K562 (cell line): ENCODE measurements at regions not wholly inside any gene's neighbourhood (a gene's known extent, or its start where the extent isn't known, plus 50 kb on each side); places are given as distances from the start of the nearest gene placed in this dataset.

Experiments used
- ATAC-seq: fragments of 200-7000 bp; cut with Tn5 transposase; 3 replicates; pipeline ENCODE4 v1.9.1; 2020; ENCODE audit warnings: moderate library complexity
- BruUV-seq: library from RNA; stranded (reverse); fragments of 400-500 nt; replicated peaks from 2 replicates; lab custom pipeline; 2021; lab: Mats Ljungman, UMichigan
- CTCF ChIA-PET: fragments of 300-600 bp; formaldehyde crosslinking; extraction: SDS; loops from one replicate; lab custom pipeline; 2021; ENCODE audit warnings: low intra/inter-chr PET ratio; lab: Yijun Ruan, JAX
- POLR2A ChIA-PET: fragments of 300-600, 350-650 bp; sonication (Branson Sonifier 250); formaldehyde crosslinking; extraction: SDS; loops from one replicate; lab custom pipeline; 2021; ENCODE audit warnings: antibody characterized with exemption, inconsistent platforms; lab: Yijun Ruan, JAX
- DNase-seq, 4 experiments: peaks; one replicate each; pipeline versions ENCODE4 v3.0.0 to v3.0.0-alpha.2; 2011 to 2018; ENCODE audit warnings: low spot score in 3 of 4, mixed read lengths in 3 of 4; ENCODE audit errors: extremely low read depth in 1 of 4
- FAIRE-seq: peaks from 2 replicates; lab custom pipeline; 2011; peaks lifted over from hg19 to GRCh38; lab: Jason Lieb, UNC
- H2AFZ ChIP-seq: 2 replicates; pipeline ENCODE4 v1.6.0; 2011; ENCODE audit warnings: low read depth, low read length, control low read depth, inconsistent platforms
- H3K27ac ChIP-seq: fragments of 200-600 bp; 3 replicates; pipeline ENCODE4 v1.8.0; 2011; ENCODE audit warnings: low read depth, mild to moderate bottlenecking, control low read depth, inconsistent platforms, low read length, moderate library complexity, mixed read lengths; ENCODE audit errors: extremely low read depth
- H3K27me3 ChIP-seq, 2 experiments: fragments of 300-600 bp in 1 of 2; 2 replicates in 1 of 2; 3 replicates in 1 of 2; pipeline versions ENCODE4 v1.6.0 to v1.8.0; 2011; ENCODE audit warnings: inconsistent platforms in 2 of 2, low read length in 2 of 2, mild to moderate bottlenecking in 1 of 2, mixed read lengths in 1 of 2, moderate library complexity in 1 of 2; ENCODE audit not compliant: control insufficient read depth in 2 of 2, insufficient read depth in 2 of 2
- H3K36me3 ChIP-seq: fragments of 300-600 bp; 3 replicates; pipeline ENCODE4 v1.8.0; 2011; ENCODE audit warnings: mild to moderate bottlenecking, low read length, inconsistent platforms; ENCODE audit not compliant: control insufficient read depth, insufficient read depth
- H3K4me1 ChIP-seq, 2 experiments: fragments of 200-600 bp in 1 of 2; replicated peaks in 1 of 2; 2 replicates in 1 of 2; 3 replicates in 1 of 2; pipeline versions ENCODE4 v1.5.1 to v1.8.0; 2011; ENCODE audit warnings: inconsistent platforms in 2 of 2, low read length in 2 of 2, mild to moderate bottlenecking in 1 of 2, mixed read lengths in 1 of 2, moderate library complexity in 1 of 2; ENCODE audit not compliant: control insufficient read depth in 2 of 2, insufficient read depth in 2 of 2
- H3K4me2 ChIP-seq: 2 replicates; pipeline ENCODE4 v1.6.1; 2011; ENCODE audit warnings: low read length, control low read depth, inconsistent platforms, mixed read lengths; ENCODE audit not compliant: insufficient read depth
- H3K4me3 ChIP-seq: fragments of 200-600 bp; sonication (generic), shearing (Covaris generic); 2 replicates; pipeline ENCODE4 v1.5.1; 2016; ENCODE audit warnings: control low read depth, inconsistent platforms
- H3K79me2 ChIP-seq: fragments of 200-600 bp; 3 replicates; pipeline ENCODE4 v1.8.0; 2011; ENCODE audit warnings: low read length, inconsistent platforms; ENCODE audit not compliant: control insufficient read depth, insufficient read depth
- H3K9ac ChIP-seq, 2 experiments: 2 replicates each; pipeline versions ENCODE4 v1.6.0 to v1.6.1; 2011; ENCODE audit warnings: low read depth in 2 of 2, low read length in 2 of 2, control low read depth in 1 of 2, inconsistent platforms in 1 of 2, mild to moderate bottlenecking in 1 of 2, mixed read lengths in 1 of 2; ENCODE audit not compliant: insufficient read depth in 1 of 2
- H3K9me1 ChIP-seq: one replicate; pipeline ENCODE4 v1.6.0; 2011; ENCODE audit warnings: inconsistent platforms, mild to moderate bottlenecking, low read length, moderate library complexity; ENCODE audit not compliant: control insufficient read depth, insufficient read depth
- H3K9me3 ChIP-seq: replicated peaks from 2 replicates; pipeline ENCODE4 v1.5.1; 2011; ENCODE audit warnings: low read depth, low read length, inconsistent platforms; ENCODE audit not compliant: control insufficient read depth, insufficient read depth
- H4K20me1 ChIP-seq: replicated peaks from 2 replicates; pipeline ENCODE4 v1.6.1; 2011; ENCODE audit warnings: low read length, inconsistent platforms, mixed read lengths; ENCODE audit not compliant: control insufficient read depth, insufficient read depth
- MCM2 ChIP-seq: fragments of 450-650 bp; IDR thresholded peaks from 2 replicates; pipeline ENCODE4 v1.6.1; 2017; ENCODE audit warnings: low read depth, mild to moderate bottlenecking
- MITF ChIP-seq: IDR thresholded peaks from 2 replicates; pipeline ENCODE4 v1.6.1; 2014; ENCODE audit warnings: antibody characterized with exemption
- TSC22D4 ChIP-seq: fragments of 450-650 bp; IDR thresholded peaks from 2 replicates; pipeline ENCODE4 v1.6.1; 2016; ENCODE audit warnings: missing genetic modification characterization, missing biosample characterization, control low read depth
- YY1 ChIP-seq, 3 experiments: IDR thresholded peaks; 2 replicates each; pipeline ENCODE4 v1.6.1; 2011; ENCODE audit warnings: low read length in 2 of 3, mild to moderate bottlenecking in 2 of 3, moderate library complexity in 2 of 3, borderline replicate concordance in 1 of 3, control low read depth in 1 of 3, low read depth in 1 of 3; ENCODE audit not compliant: insufficient read depth in 3 of 3, insufficient replicate concordance in 2 of 3, control insufficient read depth in 1 of 3, insufficient read length in 1 of 3; ENCODE audit errors: extremely low read depth in 1 of 3
- WGBS: fragments of 100-300 bp; shearing (Covaris generic); methylation state at CpG from one replicate; pipeline ENCODE4 v1.1.6; 2016; ENCODE audit warnings: low coverage, mixed read lengths; ENCODE audit not compliant: insufficient coverage; ENCODE audit errors: missing lambda C conversion rate; 5-methylcytosine and 5-hydroxymethylcytosine counted together
- in situ Hi-C: fragments of 300-500 bp; cut with MboI; formaldehyde crosslinking; loops from 4 replicates; pipeline ENCODE4 v1.15.0; 2018; ENCODE audit warnings: inconsistent platforms, mixed read lengths
- intact Hi-C: fragments of 100-400 bp; cut with micrococcal nuclease; formaldehyde crosslinking; loops from 2 replicates; pipeline ENCODE4 v1.14.2; 2022

- ChIA-PET POLR2A (no interaction called here), CTCF (interaction anchor here (0.7 kb wide), 1 partner anchor 51 kb away, joined by 5 read pairs; no protein-coding TSS in a partner anchor)
- DNase-seq = no peak
- ATAC-seq = no peak
- Histone ChIP-seq H3K4me3 (no peak overlapping the region), H3K9me1 (no peaks in the 10 kb centered on the region), H3K79me2 (no peaks in the 10 kb centered on the region), H3K9me3 (no peaks in the 10 kb centered on the region), H3K4me2 (no peak overlapping the region), H2AFZ (no peak overlapping the region), H3K27me3 (peaks cover 22 to 49% of the 10 kb centered on the region in 2 experiments), H3K27ac (no peak overlapping the region), H4K20me1 (0 out of 2 replicates have a peak, but pooled peaks cover 3% of the 10 kb centered on the region), H3K4me1 (no peaks in the 10 kb centered on the region; a peak in 1 of 5 replicates), H3K9ac (no peak overlapping the region)
- WGBS = 1% methylated on average over 9 of the region's 9 CpGs
- no TSS peak for BruUV-seq
- in situ Hi-C loops = no loop called here
- no peak for TF ChIP-seq TSC22D4 (tag)
- TF ChIP-seq YY1 (IDR thresholded peaks at IDR 0.05; ENCODE audit: borderline replicate concordance in 1 of 3, control insufficient read depth in 1 of 3, extremely low read depth in 1 of 3, insufficient read depth in 3 of 3, insufficient read length in 1 of 3, insufficient replicate concordance in 2 of 3, low read depth in 1 of 3, low read length in 2 of 3) = no peak
- TF ChIP-seq MCM2 = no peak
- no peak for TF ChIP-seq MITF
- TF ChIP-seq, all 486 proteins: peak for 0
- no peak for FAIRE-seq
- H3K36me3 ChIP-seq = no peaks in the 10 kb centered on the region
- intact Hi-C loops = no loop called here
Measured at GRCh38 chr9:38315085-38315595, 77.4 kb upstream of the ALDH1B1 start.
